ENCODE measurements at regions not wholly inside any gene's neighbourhood (a gene's known extent, or its start where the extent isn't known, plus 50 kb on each side); places are given as distances from the start of the nearest gene placed in this dataset.

DNA sequence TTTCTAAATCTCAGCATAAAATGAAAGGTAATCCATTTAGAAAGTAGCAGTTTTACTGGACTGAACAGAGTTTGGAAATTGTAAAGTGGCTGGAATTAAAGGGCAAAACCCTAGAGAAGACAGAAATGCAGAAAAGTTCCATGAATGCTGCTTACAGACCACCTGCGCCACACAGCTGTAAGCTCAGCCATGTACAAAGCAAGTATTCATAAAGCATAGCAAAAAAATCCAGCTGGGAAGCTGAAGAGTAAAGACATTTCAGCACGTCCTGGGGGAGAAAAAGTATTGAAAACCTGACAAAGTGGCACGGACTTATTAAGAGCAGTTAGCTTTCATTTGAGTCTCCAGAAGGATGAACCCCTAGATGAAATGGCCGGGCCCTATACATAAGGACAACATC is 220.1 kb upstream of the CNTN5 start:
- no peak overlapping the region for H3K27ac Mint-ChIP-seq
- no peaks in the 10 kb centered on the region for H3K4me1 Mint-ChIP-seq (ENCODE audit: low read depth in 2 of 2)
- no peaks in the 10 kb centered on the region for H3K27me3 Mint-ChIP-seq
- H3K36me3 Mint-ChIP-seq: no peaks in the 10 kb centered on the region
- no peak for ATAC-seq
- no peak overlapping the region for H3K4me3 Mint-ChIP-seq
- H3K9me3 Mint-ChIP-seq: peaks cover 3% of the 10 kb centered on the region
- no peak for DNase-seq (ENCODE audit: low spot score)

- H3K4me3 Mint-ChIP-seq: no peak overlapping the region
- no peak for ATAC-seq
- DNase-seq (ENCODE audit: low spot score): no peak
- peaks cover 6% of the 10 kb centered on the region for H3K36me3 Mint-ChIP-seq
- H3K4me1 Mint-ChIP-seq (ENCODE audit: low read depth in 2 of 2): no peaks in the 10 kb centered on the region
- H3K9me3 Mint-ChIP-seq: peaks cover 20% of the 10 kb centered on the region
- no peak overlapping the region for H3K27ac Mint-ChIP-seq
- H3K27me3 Mint-ChIP-seq: no peaks in the 10 kb centered on the region
Observed at GRCh38 chr11:98828986-98829708, 191.6 kb upstream of the CNTN5 start.

GRCh38 chr11:98829971-98830370 is 190.8 kb upstream of the CNTN5 start:
- Mint-ChIP-seq H3K27me3 (no peaks in the 10 kb centered on the region), H3K36me3 (peaks cover 6% of the 10 kb centered on the region), H3K4me3 (no peak overlapping the region), H3K4me1 (ENCODE audit: low read depth in 2 of 2) (no peaks in the 10 kb centered on the region), H3K27ac (no peak overlapping the region), H3K9me3 (peaks cover 25% of the 10 kb centered on the region)
- ATAC-seq (no peak), DNase-seq (ENCODE audit: low spot score) (no peak)

DNA sequence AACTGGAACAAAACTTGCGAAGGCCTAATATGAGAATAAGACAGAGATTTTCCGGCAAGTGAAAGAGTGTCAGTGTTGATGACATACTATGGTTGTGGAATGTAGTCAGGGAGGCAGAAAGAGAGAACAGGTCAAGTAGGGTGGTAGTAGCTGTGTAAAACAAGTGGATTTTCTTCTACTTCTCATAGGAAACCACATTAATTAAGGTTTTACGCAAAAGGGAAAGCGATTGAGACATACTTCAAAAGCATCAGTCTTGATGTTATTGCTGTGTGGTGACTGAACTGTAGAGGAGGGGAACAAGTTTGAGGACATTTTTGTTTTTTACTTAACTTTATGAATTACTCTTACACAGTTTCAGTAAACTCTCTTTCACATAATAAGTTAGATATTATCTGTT is 186.0 kb upstream of the CNTN5 start:
- no peak overlapping the region for H3K27ac Mint-ChIP-seq
- no peak overlapping the region for H3K4me3 Mint-ChIP-seq
- H3K27me3 Mint-ChIP-seq: no peaks in the 10 kb centered on the region
- no peaks in the 10 kb centered on the region for H3K36me3 Mint-ChIP-seq
- peaks cover 16% of the 10 kb centered on the region for H3K9me3 Mint-ChIP-seq
- H3K4me1 Mint-ChIP-seq (ENCODE audit: low read depth in 2 of 2): no peaks in the 10 kb centered on the region
- no peak for DNase-seq (ENCODE audit: low spot score)
- ATAC-seq: no peak

- Mint-ChIP-seq H3K27me3 (no peaks in the 10 kb centered on the region), H3K27ac (no peak overlapping the region), H3K36me3 (no peaks in the 10 kb centered on the region), H3K9me3 (peaks cover 14% of the 10 kb centered on the region), H3K4me1 (ENCODE audit: low read depth in 2 of 2) (no peaks in the 10 kb centered on the region), H3K4me3 (no peak overlapping the region)
- DNase-seq (ENCODE audit: low spot score) (no peak), ATAC-seq (no peak)
Observed at GRCh38 chr11:98835335-98835734, 185.4 kb upstream of the CNTN5 start.

- Mint-ChIP-seq H3K9me3 (peaks cover 14% of the 10 kb centered on the region), H3K27me3 (no peaks in the 10 kb centered on the region), H3K4me3 (no peak overlapping the region), H3K36me3 (peaks cover under 1% of the 10 kb centered on the region), H3K4me1 (ENCODE audit: low read depth in 2 of 2) (no peaks in the 10 kb centered on the region), H3K27ac (no peak overlapping the region)
- ATAC-seq (no peak), DNase-seq (ENCODE audit: low spot score) (no peak)
Observed at GRCh38 chr11:98836156-98836555, 184.6 kb upstream of the CNTN5 start.

- Mint-ChIP-seq H3K9me3 (peaks cover 16% of the 10 kb centered on the region), H3K27ac (no peak overlapping the region), H3K27me3 (no peaks in the 10 kb centered on the region), H3K4me1 (ENCODE audit: low read depth in 2 of 2) (no peaks in the 10 kb centered on the region), H3K36me3 (peaks cover 16% of the 10 kb centered on the region), H3K4me3 (no peak overlapping the region)
- no peak for ATAC-seq
- no peak for DNase-seq (ENCODE audit: low spot score)
Observed at GRCh38 chr11:98842187-98842586, 178.6 kb upstream of the CNTN5 start.

DNA sequence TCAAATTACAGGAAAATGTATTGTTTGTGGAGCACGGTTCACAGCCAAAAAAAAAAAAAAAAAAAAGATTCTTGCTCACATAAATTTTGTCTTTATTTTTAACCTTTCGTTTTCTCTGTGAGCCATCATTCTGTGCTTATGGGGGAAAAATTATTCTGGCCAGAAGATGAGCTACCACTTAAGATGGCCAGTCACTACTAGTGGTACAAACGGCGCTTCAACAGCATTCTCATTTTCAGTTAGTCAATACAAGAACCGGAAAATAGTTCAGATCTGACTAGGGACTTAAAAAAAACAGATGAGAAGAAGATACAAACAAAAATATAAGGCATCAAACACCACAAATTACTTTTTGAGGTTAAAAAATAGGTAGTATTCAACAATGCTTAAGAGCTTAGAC is 158.6 kb upstream of the CNTN5 start:
- no peak for ATAC-seq
- peaks cover 26% of the 10 kb centered on the region for H3K9me3 Mint-ChIP-seq
- H3K4me3 Mint-ChIP-seq: no peak overlapping the region
- H3K4me1 Mint-ChIP-seq (ENCODE audit: low read depth in 2 of 2): no peaks in the 10 kb centered on the region
- no peaks in the 10 kb centered on the region for H3K27me3 Mint-ChIP-seq
- no peak for DNase-seq (ENCODE audit: low spot score)
- no peak overlapping the region for H3K27ac Mint-ChIP-seq
- H3K36me3 Mint-ChIP-seq: peaks cover 12% of the 10 kb centered on the region

GRCh38 chr11:98871690-98872089 is 149.1 kb upstream of the CNTN5 start:
- no peak for DNase-seq (ENCODE audit: low spot score)
- H3K27ac Mint-ChIP-seq: no peak overlapping the region
- H3K9me3 Mint-ChIP-seq: peaks cover 20% of the 10 kb centered on the region
- no peak overlapping the region for H3K4me3 Mint-ChIP-seq
- no peaks in the 10 kb centered on the region for H3K4me1 Mint-ChIP-seq (ENCODE audit: low read depth in 2 of 2)
- peaks cover 7% of the 10 kb centered on the region for H3K36me3 Mint-ChIP-seq
- no peaks in the 10 kb centered on the region for H3K27me3 Mint-ChIP-seq
- ATAC-seq: no peak

- Mint-ChIP-seq H3K4me3 (no peak overlapping the region), H3K36me3 (peaks cover 7% of the 10 kb centered on the region), H3K27ac (no peak overlapping the region), H3K4me1 (ENCODE audit: low read depth in 2 of 2) (no peaks in the 10 kb centered on the region), H3K9me3 (peaks cover 12% of the 10 kb centered on the region), H3K27me3 (no peaks in the 10 kb centered on the region)
- ATAC-seq (no peak), DNase-seq (ENCODE audit: low spot score) (no peak)
Observed at GRCh38 chr11:98874050-98874449, 146.7 kb upstream of the CNTN5 start.

GRCh38 chr11:98895936-98896335 is 124.8 kb upstream of the CNTN5 start:
- Mint-ChIP-seq H3K4me3 (no peak overlapping the region), H3K4me1 (ENCODE audit: low read depth in 2 of 2) (no peaks in the 10 kb centered on the region), H3K9me3 (peaks cover 22% of the 10 kb centered on the region), H3K36me3 (peaks cover 18% of the 10 kb centered on the region), H3K27ac (no peak overlapping the region), H3K27me3 (no peaks in the 10 kb centered on the region)
- DNase-seq (ENCODE audit: low spot score) (no peak), ATAC-seq (no peak)

- no peak overlapping the region for H3K4me3 Mint-ChIP-seq
- peaks cover 4% of the 10 kb centered on the region for H3K36me3 Mint-ChIP-seq
- DNase-seq (ENCODE audit: low spot score): no peak
- H3K27me3 Mint-ChIP-seq: no peaks in the 10 kb centered on the region
- no peak overlapping the region for H3K27ac Mint-ChIP-seq
- H3K4me1 Mint-ChIP-seq (ENCODE audit: low read depth in 2 of 2): no peaks in the 10 kb centered on the region
- H3K9me3 Mint-ChIP-seq: peaks cover 5% of the 10 kb centered on the region
- ATAC-seq: no peak
Observed at GRCh38 chr11:98940913-98941312, 79.8 kb upstream of the CNTN5 start.

- no peak for ATAC-seq
- Mint-ChIP-seq H3K4me3 (no peak overlapping the region), H3K9me3 (peaks cover 5% of the 10 kb centered on the region), H3K36me3 (peaks cover 4% of the 10 kb centered on the region), H3K4me1 (ENCODE audit: low read depth in 2 of 2) (no peaks in the 10 kb centered on the region), H3K27me3 (no peaks in the 10 kb centered on the region), H3K27ac (no peak overlapping the region)
- DNase-seq (ENCODE audit: low spot score): no peak
Observed at GRCh38 chr11:98944461-98944860, 76.3 kb upstream of the CNTN5 start.

DNA sequence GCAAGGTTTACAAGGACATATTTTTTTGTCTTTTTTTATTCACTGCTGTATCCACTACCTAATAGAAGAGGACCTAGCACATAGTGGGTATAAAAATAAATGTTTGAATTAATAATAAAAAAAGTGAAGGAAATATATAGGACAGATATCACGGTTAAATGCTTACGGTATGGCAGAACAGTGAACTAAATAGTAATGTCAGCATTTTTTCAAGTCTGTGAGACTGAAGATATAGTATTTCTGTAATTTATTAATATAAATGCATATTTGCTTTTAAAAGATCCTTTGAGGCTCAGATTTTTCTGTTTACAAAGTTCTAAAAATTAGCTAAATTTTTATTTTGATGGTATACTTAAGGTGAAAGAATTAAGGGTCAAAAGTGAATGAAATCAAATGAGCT is 68.6 kb upstream of the CNTN5 start:
- H3K4me1 Mint-ChIP-seq (ENCODE audit: low read depth in 2 of 2): no peaks in the 10 kb centered on the region
- no peaks in the 10 kb centered on the region for H3K27me3 Mint-ChIP-seq
- no peak overlapping the region for H3K4me3 Mint-ChIP-seq
- no peak overlapping the region for H3K27ac Mint-ChIP-seq
- DNase-seq (ENCODE audit: low spot score) (no peak), ATAC-seq (no peak)
- H3K36me3 Mint-ChIP-seq: no peaks in the 10 kb centered on the region
- peaks cover 16% of the 10 kb centered on the region for H3K9me3 Mint-ChIP-seq

DNA sequence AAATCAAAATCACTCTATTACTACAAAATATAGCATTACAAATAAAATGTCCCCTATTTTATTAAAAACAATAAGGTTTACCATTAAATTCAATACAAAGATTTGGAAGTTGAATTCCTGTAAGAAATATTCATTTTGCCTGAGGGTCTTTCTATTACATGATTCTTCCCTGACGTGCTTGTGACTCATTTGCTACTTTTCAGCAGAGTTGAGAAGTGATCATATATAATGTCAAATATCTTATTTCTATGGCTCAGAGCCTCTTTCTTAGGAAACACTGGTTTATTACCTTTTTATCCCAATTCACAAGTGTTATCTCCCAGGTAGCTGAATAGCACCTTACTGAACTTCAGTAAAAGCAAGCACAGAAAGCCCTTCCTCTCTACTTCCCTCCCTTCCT is 65.2 kb upstream of the CNTN5 start:
- no peaks in the 10 kb centered on the region for H3K27me3 Mint-ChIP-seq
- ATAC-seq: no peak
- peaks cover 12% of the 10 kb centered on the region for H3K9me3 Mint-ChIP-seq
- no peaks in the 10 kb centered on the region for H3K4me1 Mint-ChIP-seq (ENCODE audit: low read depth in 2 of 2)
- DNase-seq (ENCODE audit: low spot score): no peak
- H3K27ac Mint-ChIP-seq: no peak overlapping the region
- H3K4me3 Mint-ChIP-seq: no peak overlapping the region
- no peaks in the 10 kb centered on the region for H3K36me3 Mint-ChIP-seq
